AG04449 (cell line): ENCODE measurements at regions not wholly inside any gene's neighbourhood (a gene's known extent, or its start where the extent isn't known, plus 50 kb on each side); places are given as distances from the start of the nearest gene placed in this dataset.
"Not testable (repeated sequence)": the region's sequence is repeated elsewhere in the genome, so short reads cannot be mapped to it uniquely, and the experiment has no call there.

ENCODE experiments used
- CTCF ChIA-PET: fragments of 350-600 bp; formaldehyde crosslinking; extraction: SDS; loops from one replicate; lab custom pipeline; 2021; ENCODE audit warnings: antibody characterized with exemption; lab: Yijun Ruan, JAX
- POLR2A ChIA-PET: fragments of 400-600, 350-600 bp; formaldehyde crosslinking; extraction: SDS; loops from one replicate; lab custom pipeline; 2020; ENCODE audit warnings: antibody characterized with exemption, inconsistent platforms; lab: Yijun Ruan, JAX
- DNase-seq: peaks from one replicate; pipeline ENCODE4 v3.0.0-alpha.2; 2010; ENCODE audit warnings: low read depth, low spot score
- H3K4me3 ChIP-seq: 2 replicates; pipeline ENCODE4 v1.5.1; 2011; ENCODE audit warnings: low read depth, mild to moderate bottlenecking, control low read depth, low read length
- CTCF ChIP-seq: IDR thresholded peaks from one replicate; pipeline ENCODE4 v1.5.1; 2011; ENCODE audit warnings: mild to moderate bottlenecking, moderate library complexity, low read length, control low read depth, inconsistent platforms; ENCODE audit not compliant: insufficient read depth; ENCODE audit errors: missing control alignments

GRCh38 chr6:56725254-56725653 is 82.6 kb upstream of the DST start:
- ChIA-PET CTCF (interaction anchor here (0.8 to 3.7 kb wide), 5 partner anchors 9 to 126 kb away, joined by 3 to 24 read pairs (median 4); no protein-coding TSS in a partner anchor), POLR2A (no interaction called here)
- no peak for DNase-seq
- TF ChIP-seq CTCF, result no peak
- H3K4me3 ChIP-seq, result no peak overlapping the region

GRCh38 chr6:56724455-56724854 is 81.8 kb upstream of the DST start:
- no peak for TF ChIP-seq CTCF
- DNase-seq, result no peak
- H3K4me3 ChIP-seq, result no peak overlapping the region
- ChIA-PET CTCF (interaction anchor here (0.8 to 3.7 kb wide), 5 partner anchors 9 to 126 kb away, joined by 3 to 24 read pairs (median 4); no protein-coding TSS in a partner anchor), POLR2A (interaction anchor here (0.6 kb wide), 1 partner anchor 9 kb away, joined by 3 read pairs; no protein-coding TSS in a partner anchor)

- no peak for TF ChIP-seq CTCF
- no peak for DNase-seq
- ChIA-PET CTCF (no interaction called here), POLR2A (no interaction called here)
- no peak overlapping the region for H3K4me3 ChIP-seq
These were observed 78.2 kb upstream of the DST start for GRCh38 chr6:56720882-56721281.

GRCh38 chr6:56720202-56720601 is 77.5 kb upstream of the DST start:
- POLR2A ChIA-PET, H3K4me3 ChIP-seq, CTCF ChIA-PET, DNase-seq: not testable (repeated sequence)

- CTCF ChIA-PET, result interaction anchor here (0.6 kb wide), 1 partner anchor 22 kb away, joined by 3 read pairs; no protein-coding TSS in a partner anchor
- H3K4me3 ChIP-seq, DNase-seq, POLR2A ChIA-PET: not testable (repeated sequence)
These were observed 76.8 kb upstream of the DST start for GRCh38 chr6:56719315-56720058.

GRCh38 chr6:56718236-56718635 is 75.5 kb upstream of the DST start:
- H3K4me3 ChIP-seq, result no peak overlapping the region
- TF ChIP-seq CTCF, result no peak
- ChIA-PET CTCF (interaction anchor here (0.6 to 1.9 kb wide), 4 partner anchors 10 to 28 kb away, joined by 3 to 5 read pairs (median 4); no protein-coding TSS in a partner anchor), POLR2A (no interaction called here)
- DNase-seq, result no peak

- TF ChIP-seq CTCF, result no peak
- DNase-seq, result no peak
- H3K4me3 ChIP-seq, result no peak overlapping the region
- ChIA-PET POLR2A (no interaction called here), CTCF (interaction anchor here (0.7 to 2.2 kb wide), 6 partner anchors 9 to 136 kb away, joined by 3 to 8 read pairs (median 4); no protein-coding TSS in a partner anchor)
These were observed 73.5 kb upstream of the DST start for GRCh38 chr6:56716229-56716628.
